ENCODE measurements at regions not wholly inside any gene's neighbourhood (a gene's known extent, or its start where the extent isn't known, plus 50 kb on each side); places are given as distances from the start of the nearest gene placed in this dataset.

- TF ChIP-seq ESRRG (CRISPR knock-in tag; IDR thresholded peaks at IDR 0.05) (no peak), ARNTL (CRISPR knock-in tag; IDR thresholded peaks at IDR 0.05; ENCODE audit: borderline replicate concordance, low read depth) (no peak), CREB5 (CRISPR knock-in tag; IDR thresholded peaks at IDR 0.05; ENCODE audit: low read depth) (no peak), OSR1 (CRISPR knock-in tag; IDR thresholded peaks at IDR 0.05) (no peak), CSRNP3 (CRISPR knock-in tag; IDR thresholded peaks at IDR 0.05) (no peak), RARB (CRISPR knock-in tag; IDR thresholded peaks at IDR 0.05) (no peak), SNAI2 (CRISPR knock-in tag; IDR thresholded peaks at IDR 0.05) (no peak), ZFP3 (CRISPR knock-in tag; IDR thresholded peaks at IDR 0.05) (no peak), PPARA (CRISPR knock-in tag; IDR thresholded peaks at IDR 0.05; ENCODE audit: borderline replicate concordance) (no peak), ISL1 (CRISPR knock-in tag; IDR thresholded peaks at IDR 0.05) (no peak), ZFP30 (CRISPR knock-in tag; IDR thresholded peaks at IDR 0.05) (no peak), ZNF565 (CRISPR knock-in tag; conservative IDR thresholded peaks at IDR 0.05; ENCODE audit: low read depth) (no peak), TOX (CRISPR knock-in tag; IDR thresholded peaks at IDR 0.05; ENCODE audit: borderline replicate concordance) (no peak), PATZ1 (CRISPR knock-in tag; IDR thresholded peaks at IDR 0.05; ENCODE audit: borderline replicate concordance) (no peak)
Measured at GRCh38 chr10:3689871-3690510, 95.0 kb downstream of the KLF6 start.
